GM12891 (cell line): ENCODE measurements at regions not wholly inside any gene's neighbourhood (a gene's known extent, or its start where the extent isn't known, plus 50 kb on each side); places are given as distances from the start of the nearest gene placed in this dataset.

ENCODE experiments used
- DNase-seq: peaks from one replicate; pipeline ENCODE4 v3.0.0; 2011; ENCODE audit warnings: low spot score; ENCODE audit not compliant: insufficient read length
- FAIRE-seq: peaks from 2 replicates; lab custom pipeline; 2011; peaks lifted over from hg19 to GRCh38; lab: Jason Lieb, UNC
- PAX5 ChIP-seq: IDR thresholded peaks from 2 replicates; pipeline ENCODE4 v1.6.1; 2011; ENCODE audit warnings: low read length, moderate library complexity, mild to moderate bottlenecking; ENCODE audit not compliant: insufficient read depth, severe bottlenecking
- POLR2A ChIP-seq: IDR thresholded peaks from 2 replicates; pipeline ENCODE4 v1.6.1; 2011; ENCODE audit warnings: low read depth, low read length, control low read depth
- POLR2AphosphoS5 ChIP-seq: IDR thresholded peaks from 2 replicates; pipeline ENCODE4 v1.6.1; 2011; ENCODE audit warnings: low read depth, low read length, control low read depth
- POU2F2 ChIP-seq: IDR thresholded peaks from 2 replicates; pipeline ENCODE4 v1.6.1; 2011; ENCODE audit warnings: low read depth, mild to moderate bottlenecking, control low read depth, low read length, moderate library complexity
- SPI1 ChIP-seq: IDR thresholded peaks from 2 replicates; pipeline ENCODE4 v1.6.1; 2011; ENCODE audit warnings: low read depth, low read length, control low read depth
- TAF1 ChIP-seq: IDR thresholded peaks from 2 replicates; pipeline ENCODE4 v1.6.1; 2011; ENCODE audit warnings: low read depth, low read length, control low read depth

GRCh38 chr2:182616471-182617393 lies 99.3 kb upstream of the DNAJC10 start:
- FAIRE-seq: no peak
- no peak for DNase-seq
- TF ChIP-seq PAX5 (no peak), TAF1 (no peak), SPI1 (no peak), POLR2A (no peak), POLR2AphosphoS5 (no peak), POU2F2 (no peak)

GRCh38 chr2:182618672-182619079 lies 97.4 kb upstream of the DNAJC10 start:
- no peak for DNase-seq
- TF ChIP-seq SPI1 (no peak), POLR2A (no peak), POU2F2 (no peak), POLR2AphosphoS5 (no peak), TAF1 (no peak), PAX5 (no peak)
- FAIRE-seq: no peak

DNA sequence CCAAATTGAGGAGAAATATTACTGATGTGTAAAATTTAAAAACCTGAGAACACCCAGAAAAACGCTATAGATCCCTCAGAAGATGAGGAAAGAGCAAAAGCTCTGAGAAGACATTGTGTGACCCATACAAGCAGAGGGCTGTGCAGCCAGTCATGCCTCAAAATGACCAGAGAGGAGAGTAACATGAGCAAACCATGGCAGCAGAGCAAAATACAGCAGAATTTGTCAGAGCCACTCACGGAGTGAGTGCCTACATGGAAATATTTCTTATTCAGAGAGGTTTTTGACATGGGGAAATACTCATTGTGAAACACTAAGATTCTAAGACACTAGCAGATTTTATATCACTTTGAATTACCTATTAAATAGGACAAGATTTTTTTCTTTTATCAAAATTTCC lies 96.8 kb upstream of the DNAJC10 start:
- no peak for FAIRE-seq
- TF ChIP-seq PAX5 (no peak), POU2F2 (no peak), POLR2AphosphoS5 (no peak), POLR2A (no peak), SPI1 (no peak), TAF1 (no peak)
- DNase-seq: no peak

GRCh38 chr2:182621191-182621590 lies 94.9 kb upstream of the DNAJC10 start:
- DNase-seq: no peak
- TF ChIP-seq POLR2A (no peak), PAX5 (no peak), SPI1 (no peak), TAF1 (no peak), POLR2AphosphoS5 (no peak), POU2F2 (no peak)
- FAIRE-seq: no peak

GRCh38 chr2:182621810-182622209 lies 94.2 kb upstream of the DNAJC10 start:
- DNase-seq (no peak), FAIRE-seq (no peak)
- TF ChIP-seq POLR2AphosphoS5 (no peak), PAX5 (no peak), SPI1 (no peak), TAF1 (no peak), POLR2A (no peak), POU2F2 (no peak)

GRCh38 chr2:182622231-182622630 lies 93.8 kb upstream of the DNAJC10 start:
- DNase-seq (no peak), FAIRE-seq (no peak)
- no peak for TF ChIP-seq POLR2A

- no peak for TF ChIP-seq PAX5
- TF ChIP-seq POLR2AphosphoS5: no peak
- TF ChIP-seq TAF1: no peak
- no peak for TF ChIP-seq SPI1
- TF ChIP-seq POLR2A: no peak
- no peak for TF ChIP-seq POU2F2
- FAIRE-seq: no peak
- DNase-seq: no peak
Measured at GRCh38 chr2:182625814-182626213, 90.2 kb upstream of the DNAJC10 start.

DNA sequence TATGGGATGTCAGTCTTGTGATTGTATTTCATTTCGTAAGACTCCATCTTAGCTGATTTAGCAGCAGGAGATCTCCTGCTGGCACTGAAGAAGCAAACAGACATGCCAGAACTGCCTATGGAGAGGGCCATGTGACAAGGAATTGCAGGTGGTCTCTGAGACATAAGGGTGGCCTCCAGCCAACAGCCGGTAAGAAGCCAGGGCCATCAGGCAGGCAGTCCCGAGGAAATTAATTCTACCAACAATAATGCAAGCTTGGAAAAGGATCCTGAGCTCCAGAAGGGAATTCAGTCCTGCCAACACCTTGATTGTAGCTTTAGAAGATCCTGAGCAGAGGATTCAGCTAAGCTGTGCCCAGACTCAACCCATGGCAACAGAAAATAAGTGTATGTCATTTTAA lies 87.1 kb upstream of the DNAJC10 start:
- TF ChIP-seq POLR2AphosphoS5 (no peak), SPI1 (no peak), POU2F2 (no peak), POLR2A (no peak), PAX5 (no peak), TAF1 (no peak)
- FAIRE-seq (no peak), DNase-seq (no peak)

GRCh38 chr2:182630207-182630606 lies 85.8 kb upstream of the DNAJC10 start:
- FAIRE-seq: no peak
- no peak for TF ChIP-seq POLR2AphosphoS5
- no peak for TF ChIP-seq PAX5
- DNase-seq: no peak

GRCh38 chr2:182631299-182631698 lies 84.8 kb upstream of the DNAJC10 start:
- FAIRE-seq: no peak
- DNase-seq: no peak
- TF ChIP-seq SPI1 (no peak), POLR2AphosphoS5 (no peak), POLR2A (no peak), TAF1 (no peak), PAX5 (no peak), POU2F2 (no peak)
